Fibroblast of villous mesenchyme (primary cell): ENCODE measurements at regions not wholly inside any gene's neighbourhood (a gene's known extent, or its start where the extent isn't known, plus 50 kb on each side); places are given as distances from the start of the nearest gene placed in this dataset.

ENCODE experiments used
- DNase-seq: peaks from one replicate; pipeline ENCODE4 v3.0.0-alpha.2; 2010; ENCODE audit warnings: low read depth
- H3K4me3 ChIP-seq: 2 replicates; pipeline ENCODE4 v1.5.1; 2011; ENCODE audit warnings: low read depth, mild to moderate bottlenecking, low read length
- CTCF ChIP-seq: IDR thresholded peaks from 2 replicates; pipeline ENCODE4 v1.5.1; 2012; ENCODE audit warnings: low read depth, mild to moderate bottlenecking, low read length; ENCODE audit not compliant: insufficient read depth

- no peak overlapping the region for H3K4me3 ChIP-seq
- TF ChIP-seq CTCF: no peak
- DNase-seq: no peak
These were observed 600.6 kb downstream of the RNF144A start for GRCh38 chr2:7517851-7518250.

DNA sequence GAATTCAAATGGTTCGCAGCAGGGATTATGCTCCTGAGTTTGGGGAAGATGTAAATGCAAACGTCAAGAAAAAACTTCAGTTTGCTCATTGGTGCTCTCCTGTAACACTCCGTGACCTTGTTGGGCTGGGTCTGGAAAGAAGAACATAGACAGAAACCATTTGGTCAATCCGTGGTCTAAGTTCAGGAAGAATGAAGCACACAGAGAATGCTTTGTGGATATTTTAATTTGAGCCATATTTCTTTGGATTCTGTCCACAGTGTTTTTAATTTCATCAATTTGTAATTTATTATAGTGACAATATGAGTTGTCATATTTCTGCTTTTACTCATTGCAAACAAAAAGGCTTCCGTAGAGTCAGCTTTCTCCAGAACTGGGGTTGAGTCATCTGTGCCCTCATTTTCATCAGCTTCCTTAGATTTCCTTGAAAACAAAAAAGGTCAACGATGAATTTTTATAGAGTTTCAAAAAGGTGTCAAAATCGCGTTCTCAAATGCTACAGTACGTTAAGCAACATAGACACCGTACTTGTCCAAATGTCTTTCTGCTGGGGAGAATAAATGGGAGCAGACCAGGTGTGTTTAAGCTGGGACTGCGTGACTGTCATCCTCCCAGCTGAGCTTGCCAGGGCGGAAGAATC, 606.4 kb downstream of the RNF144A start:
- no peak for DNase-seq
- H3K4me3 ChIP-seq: no peak overlapping the region
- TF ChIP-seq CTCF: no peak

DNA sequence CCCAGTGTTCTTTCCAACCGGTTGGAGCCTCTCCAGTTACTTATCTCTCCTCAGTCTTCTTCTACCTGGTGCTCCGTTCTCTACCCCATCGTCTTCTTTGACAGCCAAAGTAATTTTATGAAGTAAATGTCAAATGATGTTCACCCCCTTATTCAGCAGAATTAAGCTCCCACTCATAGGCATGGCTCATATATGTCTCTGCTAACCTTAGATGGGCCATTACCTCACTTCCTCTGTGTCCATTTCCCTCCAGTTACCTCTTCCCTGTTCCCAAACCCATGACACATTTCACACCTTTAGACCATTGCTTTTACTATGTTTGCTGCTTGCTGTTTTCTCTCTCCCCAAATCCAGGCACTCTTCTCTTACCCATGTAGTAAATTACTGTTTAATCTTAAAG, 607.0 kb downstream of the RNF144A start:
- TF ChIP-seq CTCF: no peak
- H3K4me3 ChIP-seq: no peak overlapping the region
- DNase-seq: no peak

- no peak for TF ChIP-seq CTCF
- no peak for DNase-seq
- H3K4me3 ChIP-seq: no peak overlapping the region
These were observed 608.5 kb downstream of the RNF144A start for GRCh38 chr2:7525746-7526145.

DNA sequence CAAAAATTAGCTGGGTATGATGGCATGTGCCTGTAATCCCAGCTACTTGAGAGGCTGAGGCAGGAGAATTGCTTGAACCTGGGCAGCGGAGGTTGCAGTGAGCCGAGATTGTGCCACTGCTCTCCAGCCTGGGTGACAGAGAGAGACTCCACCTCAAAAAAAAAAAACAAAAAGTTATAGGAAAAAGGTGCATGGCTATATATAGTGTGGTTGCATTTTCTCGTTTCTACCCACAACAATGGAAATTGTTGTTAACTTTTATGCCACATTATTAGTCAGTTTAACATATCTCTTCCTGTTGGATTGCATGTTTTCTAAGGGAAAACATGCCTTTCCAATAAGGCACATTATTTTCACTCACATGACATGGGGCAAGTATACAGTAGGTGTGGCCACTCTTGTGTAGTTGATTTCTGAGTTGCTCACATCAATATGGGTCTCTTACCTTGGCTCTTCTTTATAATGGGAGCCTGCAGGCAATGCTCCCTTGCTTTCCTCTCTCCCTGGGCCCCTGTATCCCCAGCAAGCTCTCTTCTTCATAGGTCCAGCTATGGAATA, 610.0 kb downstream of the RNF144A start:
- DNase-seq: no peak
- no peak for TF ChIP-seq CTCF
- H3K4me3 ChIP-seq: no peak overlapping the region

GRCh38 chr2:7530001-7530400, 612.8 kb downstream of the RNF144A start:
- TF ChIP-seq CTCF: no peak
- DNase-seq: peak; percentile 7

DNA sequence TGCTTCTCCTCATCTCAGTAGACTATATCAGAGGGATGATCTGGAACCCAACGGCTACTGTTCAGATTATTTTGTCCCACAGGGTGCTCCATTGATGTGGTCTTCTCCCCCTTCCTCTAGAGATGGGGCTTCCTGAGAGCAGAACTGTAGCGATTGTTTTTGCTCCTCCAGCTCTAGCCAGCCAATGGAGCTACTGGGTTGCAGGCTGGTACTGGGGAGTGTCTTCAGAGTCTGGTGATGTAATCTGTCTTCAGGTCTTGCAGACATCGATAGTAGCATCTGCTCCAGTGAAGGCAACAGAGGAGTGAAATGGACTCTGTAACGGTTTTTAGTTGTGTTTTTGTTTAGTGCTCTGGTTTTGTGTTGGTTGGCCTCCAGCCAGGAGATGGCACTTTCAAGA, 621.9 kb downstream of the RNF144A start:
- H3K4me3 ChIP-seq: no peak overlapping the region
- DNase-seq: no peak
- TF ChIP-seq CTCF: no peak

More at GRCh38 chr2:7530001-7530400, 612.8 kb downstream of the RNF144A start:
- no peak overlapping the region for H3K4me3 ChIP-seq
